ENCODE measurements at regions not wholly inside any gene's neighbourhood (a gene's known extent, or its start where the extent isn't known, plus 50 kb on each side); places are given as distances from the start of the nearest gene placed in this dataset.

GRCh38 chr1:55673416-55673815, 458.3 kb upstream of the USP24 start:
- ATAC-seq (ENCODE audit: insufficient read depth, low FRiP score) = no peak
- no peak for TF ChIP-seq CTCF (IDR thresholded peaks at IDR 0.05; ENCODE audit: control extremely low read depth, extremely low read depth)
- WGBS, 2 donors = 73 to 77% methylated on average over 1 of the region's 1 CpG

GRCh38 chr1:55670331-55671082, 455.3 kb upstream of the USP24 start:
- H3K36me3 ChIP-seq (ENCODE audit: control insufficient read depth in 4 of 4, insufficient read depth in 4 of 4, low read length in 4 of 4) = no peaks in the 10 kb centered on the region
- TF ChIP-seq CTCF (IDR thresholded peaks at IDR 0.05; ENCODE audit: control extremely low read depth, extremely low read depth) = no peak
- no peaks in the 10 kb centered on the region for H3K9me3 ChIP-seq (ENCODE audit: control insufficient read depth in 4 of 4, insufficient read depth in 3 of 4, low read length in 3 of 4)
- peaks cover 0 to 20% (median 6%) of the 10 kb centered on the region in 5 donors for H3K4me1 ChIP-seq (ENCODE audit: control insufficient read depth in 5 of 5, insufficient read depth in 5 of 5, low read length in 5 of 5)
- ATAC-seq (ENCODE audit: insufficient read depth, low FRiP score) = no peak
- H3K27me3 ChIP-seq (ENCODE audit: control insufficient read depth in 3 of 3, insufficient read depth in 3 of 3, low read length in 2 of 3) = no peaks in the 10 kb centered on the region
- no peak overlapping the region for H3K9ac ChIP-seq (ENCODE audit: insufficient read depth in 1 of 2, low read length in 2 of 2)
- 65 to 73% methylated on average over 5 of the region's 5 CpGs for WGBS, 2 donors
- DNase-seq = peak; percentile 31 to 76 (median 71)
- no peak overlapping the region for H3K27ac ChIP-seq (ENCODE audit: low read depth in 1 of 2, low read length in 1 of 2)
- no peak overlapping the region for H3K4me3 ChIP-seq

More at GRCh38 chr1:55673416-55673815, 458.3 kb upstream of the USP24 start:
- Histone ChIP-seq H3K27me3 (ENCODE audit: control insufficient read depth in 3 of 3, insufficient read depth in 3 of 3, low read length in 2 of 3) (no peaks in the 10 kb centered on the region), H3K36me3 (ENCODE audit: control insufficient read depth in 4 of 4, insufficient read depth in 4 of 4, low read length in 4 of 4) (no peaks in the 10 kb centered on the region), H3K9ac (ENCODE audit: insufficient read depth in 1 of 2, low read length in 2 of 2) (no peak overlapping the region), H3K27ac (ENCODE audit: low read depth in 1 of 2, low read length in 1 of 2) (no peak overlapping the region), H3K4me3 (no peak overlapping the region), H3K4me1 (ENCODE audit: control insufficient read depth in 5 of 5, insufficient read depth in 5 of 5, low read length in 5 of 5) (peaks cover 0 to 20% (median 6%) of the 10 kb centered on the region in 5 donors), H3K9me3 (ENCODE audit: control insufficient read depth in 4 of 4, insufficient read depth in 3 of 4, low read length in 3 of 4) (no peaks in the 10 kb centered on the region)
- no peak for DNase-seq

GRCh38 chr1:55669293-55669692, 454.1 kb upstream of the USP24 start:
- H3K36me3 ChIP-seq (ENCODE audit: control insufficient read depth in 4 of 4, insufficient read depth in 4 of 4, low read length in 4 of 4) = no peaks in the 10 kb centered on the region
- DNase-seq (peak; percentile 35 to 85 (median 71)), ATAC-seq (ENCODE audit: insufficient read depth, low FRiP score) (no peak)
- no peak overlapping the region for H3K4me3 ChIP-seq
- WGBS, 2 donors = 55 to 63% methylated on average over 3 of the region's 3 CpGs
- peak overlapping the region in 1 of 2 donors; percentile 3 for H3K27ac ChIP-seq (ENCODE audit: low read depth in 1 of 2, low read length in 1 of 2)
- no peaks in the 10 kb centered on the region for H3K9me3 ChIP-seq (ENCODE audit: control insufficient read depth in 4 of 4, insufficient read depth in 3 of 4, low read length in 3 of 4)
- H3K9ac ChIP-seq (ENCODE audit: insufficient read depth in 1 of 2, low read length in 2 of 2) = no peak overlapping the region
- H3K4me1 ChIP-seq (ENCODE audit: control insufficient read depth in 5 of 5, insufficient read depth in 5 of 5, low read length in 5 of 5) = peaks cover 0 to 19% (median 6%) of the 10 kb centered on the region in 5 donors
- TF ChIP-seq CTCF (IDR thresholded peaks at IDR 0.05; ENCODE audit: control extremely low read depth, extremely low read depth) = no peak
- H3K27me3 ChIP-seq (ENCODE audit: control insufficient read depth in 3 of 3, insufficient read depth in 3 of 3, low read length in 2 of 3) = no peaks in the 10 kb centered on the region
